ENCODE measurements at regions not wholly inside any gene's neighbourhood (a gene's known extent, or its start where the extent isn't known, plus 50 kb on each side); places are given as distances from the start of the nearest gene placed in this dataset.

- no peak overlapping the region for H3K9ac ChIP-seq (ENCODE audit: low read length)
- ChIA-PET CTCF (no interaction called here), RAD21 (ENCODE audit: low non-redundant PET in 1 of 2, low total read pairs in 2 of 2, uncharacterized antibody in 2 of 2, unreplicated experiment in 2 of 2) (no interaction called here), POLR2A (no interaction called here)
- ATAC-seq (no peak), DNase-seq (ENCODE audit: low read depth, low spot score) (no peak)
- no TSS peak for BruUV-seq (replicated peaks)
- no peak overlapping the region for H3K4me3 ChIP-seq (replicated peaks in 1 of 2; ENCODE audit: low read depth in 1 of 2, low read length in 2 of 2)
- no peaks in the 10 kb centered on the region for H4K20me1 ChIP-seq (ENCODE audit: insufficient read depth)
- H3K36me3 ChIP-seq (ENCODE audit: control insufficient read depth in 1 of 2, insufficient read depth in 2 of 2, low read length in 2 of 2) = no peaks in the 10 kb centered on the region
- no peaks in the 10 kb centered on the region for H3K79me2 ChIP-seq (ENCODE audit: insufficient read depth, low read length)
- no peaks in the 10 kb centered on the region for H3K9me2 ChIP-seq (ENCODE audit: insufficient read depth)
- H3K4me2 ChIP-seq (ENCODE audit: low read length) = no peak overlapping the region
- no peaks in the 10 kb centered on the region for H3K9me3 ChIP-seq (ENCODE audit: control insufficient read depth in 1 of 2, insufficient read depth in 1 of 2, low read depth in 1 of 2, low read length in 2 of 2)
- H3K4me1 ChIP-seq (ENCODE audit: control insufficient read depth in 1 of 2, insufficient read depth in 2 of 2, low read length in 2 of 2) = no peaks in the 10 kb centered on the region
- intact Hi-C loops (cut with micrococcal nuclease) = no loop called here
- no peak overlapping the region for H2AFZ ChIP-seq (ENCODE audit: low read depth, low read length, poor library complexity, severe bottlenecking)
- TF ChIP-seq JUND (IDR thresholded peaks at IDR 0.05) (no peak), EZH2 (IDR thresholded peaks at IDR 0.05) (no peak), ZFX (IDR thresholded peaks at IDR 0.05) (no peak), ZBTB33 (IDR thresholded peaks at IDR 0.05; ENCODE audit: extremely low read depth, insufficient replicate concordance, low read length) (no peak), TCF7L2 (IDR thresholded peaks at IDR 0.05; ENCODE audit: borderline replicate concordance, extremely low read depth, insufficient read depth, insufficient read length) (no peak), SP1 (IDR thresholded peaks at IDR 0.05; ENCODE audit: low read depth) (no peak), EGR1 (IDR thresholded peaks at IDR 0.05; ENCODE audit: low read depth) (no peak), CBX3 (IDR thresholded peaks at IDR 0.05; ENCODE audit: low read depth) (no peak), POLR2AphosphoS5 (IDR thresholded peaks at IDR 0.05; ENCODE audit: low read depth, low read length) (no peak), CEBPB (IDR thresholded peaks at IDR 0.05; ENCODE audit: low read depth) (no peak), ELF1 (IDR thresholded peaks at IDR 0.05; ENCODE audit: borderline replicate concordance, low read depth) (no peak), REST (IDR thresholded peaks at IDR 0.05; ENCODE audit: low read depth) (no peak), ZNF274 (IDR thresholded peaks at IDR 0.05; ENCODE audit: low read depth, low read length) (no peak), CTCF (IDR thresholded peaks at IDR 0.05 in 2 of 3, conservative IDR thresholded peaks at IDR 0.05 in 1 of 3; ENCODE audit: borderline replicate concordance in 1 of 3, insufficient read depth in 1 of 3, low read depth in 2 of 3, low read length in 2 of 3) (no peak), SIN3A (IDR thresholded peaks at IDR 0.05; ENCODE audit: low read depth) (no peak)
- H3K27me3 ChIP-seq (ENCODE audit: insufficient read depth, low read length) = peaks cover 23% of the 10 kb centered on the region
- no peak overlapping the region for H3K27ac ChIP-seq (ENCODE audit: low read depth, low read length)
These were observed 212.9 kb upstream of the PMEPA1 start for GRCh38 chr20:57922706-57923105.

Data from HCT116 (cell line).